ENCODE measurements at regions not wholly inside any gene's neighbourhood (a gene's known extent, or its start where the extent isn't known, plus 50 kb on each side); places are given as distances from the start of the nearest gene placed in this dataset.

DNA sequence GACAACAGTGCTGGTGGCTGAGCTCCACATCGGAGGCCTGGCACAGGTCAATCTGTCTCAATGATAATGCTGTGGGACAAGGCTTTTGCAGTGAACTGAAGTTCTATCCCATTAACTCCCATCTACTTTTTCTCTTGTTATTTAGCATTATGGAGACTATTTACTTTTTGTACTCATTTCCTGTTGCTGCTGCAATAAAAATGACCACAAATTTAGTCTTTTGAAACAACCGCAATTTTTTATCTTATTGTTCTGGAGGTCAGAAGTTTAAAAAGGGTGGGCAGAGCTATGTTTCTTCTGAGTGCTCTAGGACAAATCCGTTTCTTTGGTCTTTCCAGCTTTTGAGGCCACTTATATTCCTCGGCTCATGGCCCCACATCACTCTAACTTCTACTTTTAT, 111.0 kb upstream of the PITX2 start:
- TF ChIP-seq ZBTB7A (IDR thresholded peaks at IDR 0.05; ENCODE audit: low read depth) (no peak), USF1 (IDR thresholded peaks at IDR 0.05) (no peak), FOXM1 (IDR thresholded peaks at IDR 0.05; ENCODE audit: borderline replicate concordance, low read depth) (no peak), TAF1 (IDR thresholded peaks at IDR 0.05; ENCODE audit: low read depth) (no peak), TCF12 (IDR thresholded peaks at IDR 0.05; ENCODE audit: low read depth) (no peak), EP300 (IDR thresholded peaks at IDR 0.05; ENCODE audit: borderline replicate concordance) (no peak), EGR1 (IDR thresholded peaks at IDR 0.05) (no peak), TEAD4 (IDR thresholded peaks at IDR 0.05) (no peak), CREB1 (IDR thresholded peaks at IDR 0.05; ENCODE audit: low read depth) (no peak), YY1 (IDR thresholded peaks at IDR 0.05; ENCODE audit: low read depth) (no peak), CEBPB (IDR thresholded peaks at IDR 0.05) (no peak), RAD21 (IDR thresholded peaks at IDR 0.05; ENCODE audit: low read depth) (no peak)
- TF ChIP-seq, protein P1, sequence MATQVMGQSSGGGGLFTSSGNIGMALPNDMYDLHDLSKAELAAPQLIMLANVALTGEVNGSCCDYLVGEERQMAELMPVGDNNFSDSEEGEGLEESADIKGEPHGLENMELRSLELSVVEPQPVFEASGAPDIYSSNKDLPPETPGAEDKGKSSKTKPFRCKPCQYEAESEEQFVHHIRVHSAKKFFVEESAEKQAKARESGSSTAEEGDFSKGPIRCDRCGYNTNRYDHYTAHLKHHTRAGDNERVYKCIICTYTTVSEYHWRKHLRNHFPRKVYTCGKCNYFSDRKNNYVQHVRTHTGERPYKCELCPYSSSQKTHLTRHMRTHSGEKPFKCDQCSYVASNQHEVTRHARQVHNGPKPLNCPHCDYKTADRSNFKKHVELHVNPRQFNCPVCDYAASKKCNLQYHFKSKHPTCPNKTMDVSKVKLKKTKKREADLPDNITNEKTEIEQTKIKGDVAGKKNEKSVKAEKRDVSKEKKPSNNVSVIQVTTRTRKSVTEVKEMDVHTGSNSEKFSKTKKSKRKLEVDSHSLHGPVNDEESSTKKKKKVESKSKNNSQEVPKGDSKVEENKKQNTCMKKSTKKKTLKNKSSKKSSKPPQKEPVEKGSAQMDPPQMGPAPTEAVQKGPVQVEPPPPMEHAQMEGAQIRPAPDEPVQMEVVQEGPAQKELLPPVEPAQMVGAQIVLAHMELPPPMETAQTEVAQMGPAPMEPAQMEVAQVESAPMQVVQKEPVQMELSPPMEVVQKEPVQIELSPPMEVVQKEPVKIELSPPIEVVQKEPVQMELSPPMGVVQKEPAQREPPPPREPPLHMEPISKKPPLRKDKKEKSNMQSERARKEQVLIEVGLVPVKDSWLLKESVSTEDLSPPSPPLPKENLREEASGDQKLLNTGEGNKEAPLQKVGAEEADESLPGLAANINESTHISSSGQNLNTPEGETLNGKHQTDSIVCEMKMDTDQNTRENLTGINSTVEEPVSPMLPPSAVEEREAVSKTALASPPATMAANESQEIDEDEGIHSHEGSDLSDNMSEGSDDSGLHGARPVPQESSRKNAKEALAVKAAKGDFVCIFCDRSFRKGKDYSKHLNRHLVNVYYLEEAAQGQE (IDR thresholded peaks at IDR 0.05; ENCODE audit: low read depth) = no peak

DNA sequence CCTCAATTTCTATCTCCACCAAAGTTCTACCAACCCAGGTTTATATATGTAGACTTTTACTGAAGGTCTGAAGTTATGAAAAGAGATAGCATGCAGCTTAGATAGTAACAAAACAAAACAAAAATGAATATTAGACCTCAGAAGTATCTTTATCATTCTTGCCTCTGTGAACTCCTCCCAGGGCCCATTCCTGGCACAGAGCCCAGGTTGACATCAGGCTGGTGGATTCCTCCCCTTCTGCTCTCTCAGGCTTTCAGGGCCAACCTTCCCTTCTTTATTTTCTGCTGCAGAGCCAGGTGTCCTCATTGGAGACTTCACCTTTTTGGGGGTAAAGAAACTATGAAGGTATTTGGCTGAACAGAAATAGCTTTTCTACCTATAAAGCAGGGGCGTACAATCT, 112.8 kb upstream of the PITX2 start:
- TF ChIP-seq TEAD4 (IDR thresholded peaks at IDR 0.05) (no peak), TAF1 (IDR thresholded peaks at IDR 0.05; ENCODE audit: low read depth) (no peak), EGR1 (IDR thresholded peaks at IDR 0.05) (no peak), USF1 (IDR thresholded peaks at IDR 0.05) (no peak), ZBTB7A (IDR thresholded peaks at IDR 0.05; ENCODE audit: low read depth) (no peak), CREB1 (IDR thresholded peaks at IDR 0.05; ENCODE audit: low read depth) (no peak), RAD21 (IDR thresholded peaks at IDR 0.05; ENCODE audit: low read depth) (no peak), CEBPB (IDR thresholded peaks at IDR 0.05) (no peak), YY1 (IDR thresholded peaks at IDR 0.05; ENCODE audit: low read depth) (no peak), FOXM1 (IDR thresholded peaks at IDR 0.05; ENCODE audit: borderline replicate concordance, low read depth) (no peak), TCF12 (IDR thresholded peaks at IDR 0.05; ENCODE audit: low read depth) (no peak), NFIC (IDR thresholded peaks at IDR 0.05) (no peak)
- TF ChIP-seq, protein P2, sequence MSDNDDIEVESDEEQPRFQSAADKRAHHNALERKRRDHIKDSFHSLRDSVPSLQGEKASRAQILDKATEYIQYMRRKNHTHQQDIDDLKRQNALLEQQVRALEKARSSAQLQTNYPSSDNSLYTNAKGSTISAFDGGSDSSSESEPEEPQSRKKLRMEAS (IDR thresholded peaks at IDR 0.05) = no peak
- TF ChIP-seq, protein P1 (IDR thresholded peaks at IDR 0.05; ENCODE audit: low read depth) = no peak

DNA sequence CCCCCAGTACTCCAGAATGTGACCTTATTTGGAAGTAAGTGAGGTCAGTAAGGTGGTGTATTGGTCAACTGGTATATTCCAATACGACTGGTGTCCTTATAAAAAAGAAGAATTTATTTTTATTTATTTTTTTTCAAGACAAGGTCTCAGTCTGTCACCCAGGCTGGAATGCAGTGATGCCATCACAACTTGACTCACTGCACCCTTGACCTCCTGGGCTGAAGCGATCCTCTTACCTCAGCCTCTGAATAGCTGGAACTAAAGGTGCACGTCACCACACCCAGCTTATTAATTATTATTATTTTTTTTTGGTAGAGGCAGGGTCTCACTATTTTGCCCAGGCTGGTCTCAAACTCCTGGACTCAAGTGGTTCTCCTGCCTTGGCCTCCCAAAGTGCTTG, 115.1 kb upstream of the PITX2 start:
- no peak for TF ChIP-seq FOXM1 (IDR thresholded peaks at IDR 0.05; ENCODE audit: borderline replicate concordance, low read depth)
- TF ChIP-seq ZBTB7A (IDR thresholded peaks at IDR 0.05; ENCODE audit: low read depth) = no peak
- TF ChIP-seq CREB1 (IDR thresholded peaks at IDR 0.05; ENCODE audit: low read depth) = no peak
- TF ChIP-seq EP300 (IDR thresholded peaks at IDR 0.05; ENCODE audit: borderline replicate concordance) = no peak

DNA sequence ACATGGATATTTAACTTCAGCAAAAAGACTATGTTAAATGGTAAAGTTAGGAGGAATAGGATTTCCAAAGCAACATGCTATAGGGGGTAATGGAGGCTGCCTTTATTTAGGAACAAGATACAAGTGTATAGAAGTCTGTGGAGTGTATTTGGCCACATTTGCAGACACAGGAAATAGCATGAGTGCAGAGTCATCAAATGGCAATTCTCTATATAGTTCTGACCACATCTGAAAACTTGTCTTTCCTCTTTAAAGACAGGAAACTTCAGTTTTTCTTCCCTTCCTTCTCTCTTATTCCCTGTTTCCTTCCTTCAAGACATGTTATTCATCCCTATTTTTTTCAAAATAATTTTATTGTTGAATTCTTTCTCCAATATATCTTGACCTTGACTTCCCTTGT, 119.3 kb upstream of the PITX2 start:
- TF ChIP-seq YY1 (IDR thresholded peaks at IDR 0.05; ENCODE audit: low read depth) (no peak), EGR1 (IDR thresholded peaks at IDR 0.05) (no peak), CREB1 (IDR thresholded peaks at IDR 0.05; ENCODE audit: low read depth) (no peak)

GRCh38 chr4:110748071-110748470, 125.2 kb upstream of the PITX2 start:
- no peak for TF ChIP-seq TAF1 (IDR thresholded peaks at IDR 0.05; ENCODE audit: low read depth)
- no peak for TF ChIP-seq CREB1 (IDR thresholded peaks at IDR 0.05; ENCODE audit: low read depth)
- TF ChIP-seq, protein P1 (IDR thresholded peaks at IDR 0.05; ENCODE audit: low read depth) = no peak
- TF ChIP-seq EP300 (IDR thresholded peaks at IDR 0.05; ENCODE audit: borderline replicate concordance) = no peak
- TF ChIP-seq, protein P2 (IDR thresholded peaks at IDR 0.05) = no peak
- TF ChIP-seq USF1 (IDR thresholded peaks at IDR 0.05) = no peak
- no peak for TF ChIP-seq YY1 (IDR thresholded peaks at IDR 0.05; ENCODE audit: low read depth)
- TF ChIP-seq TCF12 (IDR thresholded peaks at IDR 0.05; ENCODE audit: low read depth) = no peak
- TF ChIP-seq ZBTB7A (IDR thresholded peaks at IDR 0.05; ENCODE audit: low read depth) = no peak
- TF ChIP-seq EGR1 (IDR thresholded peaks at IDR 0.05) = no peak
- TF ChIP-seq FOXM1 (IDR thresholded peaks at IDR 0.05; ENCODE audit: borderline replicate concordance, low read depth) = no peak
- TF ChIP-seq TEAD4 (IDR thresholded peaks at IDR 0.05) = no peak
- no peak for TF ChIP-seq CEBPB (IDR thresholded peaks at IDR 0.05)
- no peak for TF ChIP-seq NFIC (IDR thresholded peaks at IDR 0.05)
- TF ChIP-seq RAD21 (IDR thresholded peaks at IDR 0.05; ENCODE audit: low read depth) = no peak

Data from Ishikawa (cell line).